ENCODE measurements at regions not wholly inside any gene's neighbourhood (a gene's known extent, or its start where the extent isn't known, plus 50 kb on each side); places are given as distances from the start of the nearest gene placed in this dataset.

GRCh38 chr1:185634704-185635103 lies 99.5 kb upstream of the HMCN1 start:
- no peak for TF ChIP-seq JUN (IDR thresholded peaks at IDR 0.05; ENCODE audit: borderline replicate concordance, insufficient read depth, insufficient read length, low read depth)
- TF ChIP-seq, protein P1, sequence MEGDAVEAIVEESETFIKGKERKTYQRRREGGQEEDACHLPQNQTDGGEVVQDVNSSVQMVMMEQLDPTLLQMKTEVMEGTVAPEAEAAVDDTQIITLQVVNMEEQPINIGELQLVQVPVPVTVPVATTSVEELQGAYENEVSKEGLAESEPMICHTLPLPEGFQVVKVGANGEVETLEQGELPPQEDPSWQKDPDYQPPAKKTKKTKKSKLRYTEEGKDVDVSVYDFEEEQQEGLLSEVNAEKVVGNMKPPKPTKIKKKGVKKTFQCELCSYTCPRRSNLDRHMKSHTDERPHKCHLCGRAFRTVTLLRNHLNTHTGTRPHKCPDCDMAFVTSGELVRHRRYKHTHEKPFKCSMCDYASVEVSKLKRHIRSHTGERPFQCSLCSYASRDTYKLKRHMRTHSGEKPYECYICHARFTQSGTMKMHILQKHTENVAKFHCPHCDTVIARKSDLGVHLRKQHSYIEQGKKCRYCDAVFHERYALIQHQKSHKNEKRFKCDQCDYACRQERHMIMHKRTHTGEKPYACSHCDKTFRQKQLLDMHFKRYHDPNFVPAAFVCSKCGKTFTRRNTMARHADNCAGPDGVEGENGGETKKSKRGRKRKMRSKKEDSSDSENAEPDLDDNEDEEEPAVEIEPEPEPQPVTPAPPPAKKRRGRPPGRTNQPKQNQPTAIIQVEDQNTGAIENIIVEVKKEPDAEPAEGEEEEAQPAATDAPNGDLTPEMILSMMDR (IDR thresholded peaks at IDR 0.05; ENCODE audit: extremely low read depth in 1 of 2, insufficient read depth in 1 of 2, low read depth in 1 of 2, low read length in 2 of 2) = no peak
- TF ChIP-seq MYC (IDR thresholded peaks at IDR 0.05; ENCODE audit: low read depth, low read length) = no peak
- no peak for TF ChIP-seq EZH2 (IDR thresholded peaks at IDR 0.05; ENCODE audit: borderline replicate concordance, low read depth, low read length, severe bottlenecking)
- no peak for TF ChIP-seq POLR2AphosphoS5 (IDR thresholded peaks at IDR 0.05; ENCODE audit: insufficient read depth, low read depth, low read length)
- TF ChIP-seq, protein P2, sequence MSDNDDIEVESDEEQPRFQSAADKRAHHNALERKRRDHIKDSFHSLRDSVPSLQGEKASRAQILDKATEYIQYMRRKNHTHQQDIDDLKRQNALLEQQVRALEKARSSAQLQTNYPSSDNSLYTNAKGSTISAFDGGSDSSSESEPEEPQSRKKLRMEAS (IDR thresholded peaks at IDR 0.05; ENCODE audit: insufficient read depth, insufficient read length) = no peak
- TF ChIP-seq POLR2A (IDR thresholded peaks at IDR 0.05; ENCODE audit: low read depth, low read length) = no peak

Data from endothelial cell of umbilical vein (primary cell).